ENCODE measurements at regions not wholly inside any gene's neighbourhood (a gene's known extent, or its start where the extent isn't known, plus 50 kb on each side); places are given as distances from the start of the nearest gene placed in this dataset.

DNA sequence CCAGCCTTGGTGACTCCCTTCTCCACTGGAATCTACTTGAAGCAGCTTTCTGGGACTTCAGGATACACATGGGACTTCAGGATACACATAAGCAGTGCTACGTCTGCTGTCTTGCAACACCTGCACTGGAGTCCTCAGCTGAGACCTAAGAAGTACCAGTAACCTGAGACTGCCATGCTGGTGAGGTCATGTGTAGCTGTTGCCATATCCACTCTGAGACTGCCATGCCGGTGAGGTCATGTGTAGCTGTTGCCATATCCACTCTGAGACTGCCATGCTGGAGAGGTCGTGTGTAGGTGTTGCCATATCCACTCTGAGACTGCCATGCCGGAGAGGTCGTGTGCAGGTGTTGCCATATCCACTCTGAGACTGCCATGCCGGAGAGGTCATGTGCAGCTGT lies 937.9 kb downstream of the EFNB2 start:
- TF ChIP-seq, protein P1, sequence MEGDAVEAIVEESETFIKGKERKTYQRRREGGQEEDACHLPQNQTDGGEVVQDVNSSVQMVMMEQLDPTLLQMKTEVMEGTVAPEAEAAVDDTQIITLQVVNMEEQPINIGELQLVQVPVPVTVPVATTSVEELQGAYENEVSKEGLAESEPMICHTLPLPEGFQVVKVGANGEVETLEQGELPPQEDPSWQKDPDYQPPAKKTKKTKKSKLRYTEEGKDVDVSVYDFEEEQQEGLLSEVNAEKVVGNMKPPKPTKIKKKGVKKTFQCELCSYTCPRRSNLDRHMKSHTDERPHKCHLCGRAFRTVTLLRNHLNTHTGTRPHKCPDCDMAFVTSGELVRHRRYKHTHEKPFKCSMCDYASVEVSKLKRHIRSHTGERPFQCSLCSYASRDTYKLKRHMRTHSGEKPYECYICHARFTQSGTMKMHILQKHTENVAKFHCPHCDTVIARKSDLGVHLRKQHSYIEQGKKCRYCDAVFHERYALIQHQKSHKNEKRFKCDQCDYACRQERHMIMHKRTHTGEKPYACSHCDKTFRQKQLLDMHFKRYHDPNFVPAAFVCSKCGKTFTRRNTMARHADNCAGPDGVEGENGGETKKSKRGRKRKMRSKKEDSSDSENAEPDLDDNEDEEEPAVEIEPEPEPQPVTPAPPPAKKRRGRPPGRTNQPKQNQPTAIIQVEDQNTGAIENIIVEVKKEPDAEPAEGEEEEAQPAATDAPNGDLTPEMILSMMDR (IDR thresholded peaks at IDR 0.05), result no peak
- TF ChIP-seq POLR2A (IDR thresholded peaks at IDR 0.05), result no peak
